GM23248 (cell line): ENCODE measurements at regions not wholly inside any gene's neighbourhood (a gene's known extent, or its start where the extent isn't known, plus 50 kb on each side); places are given as distances from the start of the nearest gene placed in this dataset.

Experiments used
- EZH2 ChIP-seq: fragments of 200-600 bp; sonication (generic); IDR thresholded peaks from 2 replicates; pipeline ENCODE4 v1.6.1; 2018; ENCODE audit warnings: antibody characterized with exemption, mild to moderate bottlenecking; ENCODE audit not compliant: insufficient read depth, poor library complexity, severe bottlenecking
- EZH2phosphoT487 ChIP-seq: fragments of 200-600 bp; sonication (generic); IDR thresholded peaks from 2 replicates; pipeline ENCODE4 v1.6.1; 2018; ENCODE audit warnings: antibody characterized with exemption, moderate library complexity, mild to moderate bottlenecking, low read depth; ENCODE audit not compliant: insufficient read depth

GRCh38 chr5:125010356-125010755 is 263.9 kb upstream of the ZNF608 start:
- TF ChIP-seq EZH2 (no peak), EZH2phosphoT487 (no peak)
